Uterus (tissue), 3 donors: ENCODE measurements at regions not wholly inside any gene's neighbourhood (a gene's known extent, or its start where the extent isn't known, plus 50 kb on each side); places are given as distances from the start of the nearest gene placed in this dataset.
A peak's percentile ranks its signal among the peaks of the same experiment; 100 is the strongest.

Source experiments
- DNase-seq, 2 donors: peaks; one replicate each; pipeline ENCODE4 v3.0.0-alpha.2; 2019 to 2020
- H3K27ac ChIP-seq, 2 donors: fragments of 200-600 bp; sonication (generic); 1 replicate in 1 of 2; 2 replicates in 1 of 2; pipeline ENCODE4 v1.5.1; 2016 to 2018
- H3K27me3 ChIP-seq, 2 donors: fragments of 200-600 bp; sonication (generic); one replicate each; pipeline ENCODE4 v1.5.1; 2018 to 2019; ENCODE audit warnings: control low read depth in 1 of 2
- H3K36me3 ChIP-seq, 2 donors: fragments of 200-600 bp; sonication (generic); one replicate each; pipeline ENCODE4 v1.5.1; 2019; ENCODE audit warnings: control low read depth in 1 of 2
- H3K4me1 ChIP-seq, 2 donors: fragments of 200-600 bp; sonication (generic); one replicate each; pipeline ENCODE4 v1.5.1; 2018 to 2019; ENCODE audit warnings: control low read depth in 1 of 2
- H3K4me3 ChIP-seq, 2 donors: fragments of 200-600 bp; sonication (generic); 1 replicate in 1 of 2; 2 replicates in 1 of 2; pipeline ENCODE4 v1.5.1; 2018 to 2019; ENCODE audit warnings: mild to moderate bottlenecking in 1 of 2
- H3K9me3 ChIP-seq, 2 donors: fragments of 200-600 bp; sonication (generic); one replicate each; pipeline ENCODE4 v1.5.1; 2019; ENCODE audit warnings: control low read depth in 1 of 2
- POLR2A ChIP-seq, 2 donors: fragments of 450-650 bp; IDR thresholded peaks; one replicate each; pipeline ENCODE4 v1.6.1; 2016; ENCODE audit warnings: antibody characterized with exemption in 2 of 2, mild to moderate bottlenecking in 1 of 2, moderate library complexity in 1 of 2
- intact Hi-C: fragments of 100-400 bp; cut with DNase I; formaldehyde crosslinking; loops from one replicate; pipeline ENCODE4 v1.15.1; 2023; ENCODE audit warnings: low total_unique reads
- TF ChIP-seq, protein P1 (sequence below), 4 experiments: fragments of 200-600 bp in 2 of 4; fragments of 450-650 bp in 2 of 4; sonication (generic) in 2 of 4; IDR thresholded peaks; one replicate each; pipeline ENCODE4 v1.5.1; 2016 to 2019; ENCODE audit warnings: antibody characterized with exemption in 4 of 4, mild to moderate bottlenecking in 2 of 4, moderate library complexity in 1 of 4
- donor health status: DM: yes; HTN: yes; CAD: no.

DNA sequence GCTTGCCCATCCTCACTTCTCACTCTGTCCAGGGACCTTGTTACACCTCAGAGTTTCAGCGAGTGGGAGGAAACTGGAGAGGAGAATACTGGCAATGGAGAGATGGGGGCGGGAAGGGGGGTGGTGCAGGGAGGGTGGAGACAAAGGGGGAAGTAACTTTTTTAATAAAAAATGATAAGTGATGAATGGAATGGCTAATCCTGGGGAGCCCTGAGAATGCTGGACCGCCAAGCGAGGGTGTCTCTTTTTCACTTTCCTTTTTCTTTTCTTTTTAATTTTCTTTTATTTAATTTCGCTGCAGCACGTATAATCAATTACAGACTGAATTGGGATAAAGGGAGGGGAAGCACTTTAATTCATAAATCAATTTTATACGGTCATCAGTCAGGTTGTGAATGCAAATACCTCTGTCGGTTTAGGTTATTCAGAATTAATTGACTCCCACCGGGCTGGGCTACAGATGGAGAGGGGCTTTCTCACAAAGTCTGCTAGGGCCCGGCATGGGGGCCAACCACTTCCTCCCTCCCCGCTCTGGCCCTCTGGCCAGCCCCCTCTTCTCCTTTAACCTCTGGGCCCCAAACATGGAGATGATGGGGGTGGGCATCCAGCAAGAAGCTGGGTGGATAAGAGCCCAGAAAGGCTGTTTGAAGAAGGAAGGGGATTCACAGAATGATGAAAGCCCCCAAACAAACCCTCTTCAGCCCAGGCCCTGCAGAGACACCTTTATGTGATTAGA, 106.8 kb upstream of the BOC start:
- Histone ChIP-seq H3K27ac (peak overlapping the region in 1 of 2 donors; percentile 40), H3K4me3 (no peak overlapping the region), H3K36me3 (no peaks in the 10 kb centered on the region), H3K27me3 (no peaks in the 10 kb centered on the region), H3K4me1 (no peaks in the 10 kb centered on the region), H3K9me3 (no peaks in the 10 kb centered on the region)
- intact Hi-C loops = no loop called here
- DNase-seq = no peak
- TF ChIP-seq, protein P1, sequence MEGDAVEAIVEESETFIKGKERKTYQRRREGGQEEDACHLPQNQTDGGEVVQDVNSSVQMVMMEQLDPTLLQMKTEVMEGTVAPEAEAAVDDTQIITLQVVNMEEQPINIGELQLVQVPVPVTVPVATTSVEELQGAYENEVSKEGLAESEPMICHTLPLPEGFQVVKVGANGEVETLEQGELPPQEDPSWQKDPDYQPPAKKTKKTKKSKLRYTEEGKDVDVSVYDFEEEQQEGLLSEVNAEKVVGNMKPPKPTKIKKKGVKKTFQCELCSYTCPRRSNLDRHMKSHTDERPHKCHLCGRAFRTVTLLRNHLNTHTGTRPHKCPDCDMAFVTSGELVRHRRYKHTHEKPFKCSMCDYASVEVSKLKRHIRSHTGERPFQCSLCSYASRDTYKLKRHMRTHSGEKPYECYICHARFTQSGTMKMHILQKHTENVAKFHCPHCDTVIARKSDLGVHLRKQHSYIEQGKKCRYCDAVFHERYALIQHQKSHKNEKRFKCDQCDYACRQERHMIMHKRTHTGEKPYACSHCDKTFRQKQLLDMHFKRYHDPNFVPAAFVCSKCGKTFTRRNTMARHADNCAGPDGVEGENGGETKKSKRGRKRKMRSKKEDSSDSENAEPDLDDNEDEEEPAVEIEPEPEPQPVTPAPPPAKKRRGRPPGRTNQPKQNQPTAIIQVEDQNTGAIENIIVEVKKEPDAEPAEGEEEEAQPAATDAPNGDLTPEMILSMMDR (IDR thresholded peaks at IDR 0.05) = no peak
- no peak for TF ChIP-seq POLR2A (IDR thresholded peaks at IDR 0.05)

DNA sequence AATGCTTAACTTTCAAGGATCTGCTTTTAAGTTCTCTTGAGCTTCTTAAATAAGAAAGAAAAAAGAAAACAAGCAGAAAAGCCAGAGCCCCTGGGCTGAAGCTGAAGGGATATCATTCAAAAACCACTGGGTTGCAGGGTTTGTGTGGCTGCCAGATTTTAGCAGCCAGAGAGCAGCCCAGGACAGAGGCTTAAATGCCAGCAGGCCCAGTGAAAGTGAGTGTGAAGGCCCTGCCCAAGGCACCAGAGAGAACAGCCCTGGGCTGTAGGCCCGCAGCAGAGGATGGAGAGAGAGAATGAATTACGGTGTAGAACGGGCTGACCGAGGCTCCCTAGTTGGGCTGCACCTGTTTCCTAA, 106.3 kb upstream of the BOC start:
- no peaks in the 10 kb centered on the region for H3K27me3 ChIP-seq
- H3K36me3 ChIP-seq = no peaks in the 10 kb centered on the region
- no peaks in the 10 kb centered on the region for H3K4me1 ChIP-seq
- no peaks in the 10 kb centered on the region for H3K9me3 ChIP-seq
- intact Hi-C loops = no loop called here
- no peak overlapping the region for H3K4me3 ChIP-seq
- DNase-seq = no peak
- TF ChIP-seq, protein P1 (IDR thresholded peaks at IDR 0.05) = no peak
- TF ChIP-seq POLR2A (IDR thresholded peaks at IDR 0.05) = no peak
- H3K27ac ChIP-seq = peak overlapping the region in 1 of 2 donors; percentile 40

DNA sequence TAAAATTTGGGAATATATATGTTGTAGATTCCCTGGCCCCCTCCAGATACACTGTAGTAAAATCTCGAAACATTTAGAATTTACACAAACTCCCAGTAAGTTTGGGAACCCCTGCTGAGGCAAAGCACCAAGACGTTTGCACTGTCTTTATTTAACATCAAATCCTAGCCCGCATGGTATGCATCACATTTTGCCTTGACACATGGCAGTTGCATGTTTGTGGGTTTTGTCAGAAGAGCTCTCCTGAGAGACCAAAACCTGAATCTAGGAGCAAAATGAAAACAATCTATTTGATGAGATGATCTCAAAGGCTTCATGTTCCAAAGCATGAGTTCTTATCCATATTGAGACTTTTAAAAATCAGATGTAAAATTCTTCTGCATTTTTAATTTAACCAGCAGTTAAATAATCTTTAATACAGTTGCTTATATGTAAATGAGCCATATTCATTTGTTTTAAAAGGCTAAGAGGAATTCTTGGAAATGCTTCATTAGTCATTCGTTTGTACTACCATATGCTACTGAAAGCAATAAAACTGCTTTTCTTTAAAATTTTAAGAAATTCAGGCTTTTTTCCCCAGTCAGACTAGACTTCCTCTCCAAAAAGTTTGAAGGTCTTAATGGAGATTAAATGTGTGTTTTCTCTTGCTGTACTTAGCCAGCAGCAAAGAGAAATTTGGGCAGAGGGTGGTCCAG, 105.2 kb upstream of the BOC start:
- intact Hi-C loops = no loop called here
- H3K9me3 ChIP-seq = no peaks in the 10 kb centered on the region
- DNase-seq = no peak

DNA sequence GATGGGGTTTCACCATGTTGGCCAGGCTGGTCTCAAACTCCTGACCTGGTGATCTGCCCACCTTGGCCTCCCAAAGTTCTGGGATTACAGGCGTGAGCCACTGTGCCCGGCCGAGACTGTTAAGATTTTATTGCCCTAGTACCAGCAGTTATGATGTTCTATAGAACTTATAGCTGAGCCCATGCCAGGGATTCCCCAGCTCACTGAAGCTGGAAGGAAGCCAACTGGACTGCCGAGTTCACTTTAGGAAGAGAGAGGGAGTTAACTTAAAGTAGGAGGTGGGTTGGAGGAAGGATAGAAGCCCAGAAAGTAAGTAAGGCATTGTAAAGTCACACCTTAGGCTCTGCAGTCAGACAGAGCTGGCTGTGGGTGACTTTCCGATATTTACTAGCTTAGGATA, 101.1 kb upstream of the BOC start:
- no peaks in the 10 kb centered on the region for H3K9me3 ChIP-seq
- TF ChIP-seq POLR2A (IDR thresholded peaks at IDR 0.05) = no peak
- TF ChIP-seq, protein P1 (IDR thresholded peaks at IDR 0.05) = no peak
- H3K4me1 ChIP-seq = no peaks in the 10 kb centered on the region
- no peaks in the 10 kb centered on the region for H3K27me3 ChIP-seq
- H3K27ac ChIP-seq = no peak overlapping the region
- no peaks in the 10 kb centered on the region for H3K36me3 ChIP-seq
- H3K4me3 ChIP-seq = no peak overlapping the region
- no peak for DNase-seq
- intact Hi-C loops = no loop called here

More for the DNA sequence above, 105.2 kb upstream of the BOC start:
- Histone ChIP-seq H3K36me3 (no peaks in the 10 kb centered on the region), H3K27me3 (no peaks in the 10 kb centered on the region), H3K4me1 (no peaks in the 10 kb centered on the region), H3K27ac (no peak overlapping the region), H3K4me3 (no peak overlapping the region)
- TF ChIP-seq POLR2A (IDR thresholded peaks at IDR 0.05) = no peak
- TF ChIP-seq, protein P1 (IDR thresholded peaks at IDR 0.05) = no peak

DNA sequence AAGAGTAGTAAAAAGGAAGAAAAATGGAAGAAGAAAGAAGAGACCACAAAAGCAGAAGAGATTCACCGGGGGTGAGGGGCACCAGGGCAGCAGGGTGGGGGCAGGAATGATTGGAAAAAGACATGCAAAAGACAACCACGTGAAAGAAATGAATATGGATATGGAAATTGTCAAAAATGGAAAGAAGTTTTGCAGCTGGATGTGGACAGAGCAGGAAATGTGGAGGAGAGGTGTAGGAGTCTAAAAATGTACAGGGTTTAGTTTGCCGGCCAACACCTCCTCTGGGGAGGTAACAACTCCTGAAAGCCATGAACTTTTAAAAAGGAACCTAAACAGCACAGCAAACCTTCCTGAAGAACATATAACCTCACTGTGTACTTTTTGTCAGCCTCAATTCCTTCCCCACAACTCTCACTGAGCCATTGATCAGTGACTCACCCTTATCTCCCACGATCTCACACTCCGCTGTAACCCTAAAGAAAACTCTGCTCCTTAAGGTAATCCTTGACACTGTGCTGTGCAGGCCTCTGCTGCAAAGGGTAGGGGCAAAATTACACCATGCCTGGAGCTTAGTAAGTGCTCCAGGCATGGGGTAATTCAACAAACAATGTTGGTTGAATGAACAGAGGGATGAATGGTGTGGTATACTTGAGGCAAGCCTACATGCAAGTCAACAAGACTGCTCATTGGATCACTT, 100.2 kb upstream of the BOC start:
- Histone ChIP-seq H3K27me3 (no peaks in the 10 kb centered on the region), H3K9me3 (no peaks in the 10 kb centered on the region), H3K27ac (no peak overlapping the region), H3K4me1 (no peaks in the 10 kb centered on the region), H3K36me3 (no peaks in the 10 kb centered on the region), H3K4me3 (no peak overlapping the region)
- intact Hi-C loops = no loop called here
- no peak for DNase-seq
- TF ChIP-seq POLR2A (IDR thresholded peaks at IDR 0.05) = no peak
- TF ChIP-seq, protein P1 (IDR thresholded peaks at IDR 0.05) = no peak
